ENCODE measurements at regions not wholly inside any gene's neighbourhood (a gene's known extent, or its start where the extent isn't known, plus 50 kb on each side); places are given as distances from the start of the nearest gene placed in this dataset.

DNA sequence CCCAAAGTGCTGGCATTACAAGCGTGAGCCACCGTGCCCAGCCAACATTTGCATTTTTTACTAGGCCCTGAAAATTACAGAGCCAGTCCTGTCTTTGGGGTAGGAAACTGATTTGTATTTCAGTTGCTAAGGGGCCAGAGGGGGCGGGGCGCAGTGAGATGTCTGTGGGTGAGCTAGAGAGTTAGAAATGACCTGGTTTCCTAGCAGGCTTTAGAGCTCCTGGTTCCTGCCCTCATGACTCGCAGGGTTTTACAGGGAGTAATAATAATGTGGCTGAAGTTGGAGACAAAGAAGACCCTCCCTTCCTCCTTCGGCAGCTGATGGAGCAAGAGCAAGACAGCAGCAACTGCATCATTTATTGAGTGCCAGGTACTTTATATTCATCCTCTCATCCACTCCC is 131.5 kb downstream of the TFAP2C start:
- H3K27me3 Mint-ChIP-seq, result peaks cover 6% of the 10 kb centered on the region
- no peaks in the 10 kb centered on the region for H3K9me3 Mint-ChIP-seq
- POLR2A ChIA-PET, result no interaction called here
- Histone ChIP-seq H3K4me1 (ENCODE audit: insufficient read depth, low read length) (no peaks in the 10 kb centered on the region), H3K27ac (ENCODE audit: low read depth in 1 of 2, low read length in 2 of 2) (no peak overlapping the region), H3K27me3 (ENCODE audit: control insufficient read depth in 1 of 2, insufficient read depth in 2 of 2, low read length in 2 of 2) (no peaks in the 10 kb centered on the region), H3K36me3 (ENCODE audit: insufficient read depth, low read length) (no peaks in the 10 kb centered on the region), H3K9me3 (ENCODE audit: control insufficient read depth in 1 of 2, insufficient read depth in 1 of 2, low read length in 2 of 2) (peaks cover 0 to 24% of the 10 kb centered on the region in 2 experiments), H3K4me3 (ENCODE audit: low read length) (no peak overlapping the region)
- CTCF ChIA-PET, result no interaction called here
- DNase-seq, result no peak
- no peaks in the 10 kb centered on the region for H3K36me3 Mint-ChIP-seq (ENCODE audit: low read depth)
- no peak overlapping the region for H3K4me3 Mint-ChIP-seq
- no peak for ATAC-seq (ENCODE audit: poor library complexity)
- TF ChIP-seq, protein P1, sequence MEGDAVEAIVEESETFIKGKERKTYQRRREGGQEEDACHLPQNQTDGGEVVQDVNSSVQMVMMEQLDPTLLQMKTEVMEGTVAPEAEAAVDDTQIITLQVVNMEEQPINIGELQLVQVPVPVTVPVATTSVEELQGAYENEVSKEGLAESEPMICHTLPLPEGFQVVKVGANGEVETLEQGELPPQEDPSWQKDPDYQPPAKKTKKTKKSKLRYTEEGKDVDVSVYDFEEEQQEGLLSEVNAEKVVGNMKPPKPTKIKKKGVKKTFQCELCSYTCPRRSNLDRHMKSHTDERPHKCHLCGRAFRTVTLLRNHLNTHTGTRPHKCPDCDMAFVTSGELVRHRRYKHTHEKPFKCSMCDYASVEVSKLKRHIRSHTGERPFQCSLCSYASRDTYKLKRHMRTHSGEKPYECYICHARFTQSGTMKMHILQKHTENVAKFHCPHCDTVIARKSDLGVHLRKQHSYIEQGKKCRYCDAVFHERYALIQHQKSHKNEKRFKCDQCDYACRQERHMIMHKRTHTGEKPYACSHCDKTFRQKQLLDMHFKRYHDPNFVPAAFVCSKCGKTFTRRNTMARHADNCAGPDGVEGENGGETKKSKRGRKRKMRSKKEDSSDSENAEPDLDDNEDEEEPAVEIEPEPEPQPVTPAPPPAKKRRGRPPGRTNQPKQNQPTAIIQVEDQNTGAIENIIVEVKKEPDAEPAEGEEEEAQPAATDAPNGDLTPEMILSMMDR (IDR thresholded peaks at IDR 0.05), result no peak
- H3K4me1 Mint-ChIP-seq (ENCODE audit: low read depth), result no peaks in the 10 kb centered on the region
- intact Hi-C loops (cut with DNase I, micrococcal nuclease), result no loop called here
- H3K27ac Mint-ChIP-seq, result no peak overlapping the region

DNA sequence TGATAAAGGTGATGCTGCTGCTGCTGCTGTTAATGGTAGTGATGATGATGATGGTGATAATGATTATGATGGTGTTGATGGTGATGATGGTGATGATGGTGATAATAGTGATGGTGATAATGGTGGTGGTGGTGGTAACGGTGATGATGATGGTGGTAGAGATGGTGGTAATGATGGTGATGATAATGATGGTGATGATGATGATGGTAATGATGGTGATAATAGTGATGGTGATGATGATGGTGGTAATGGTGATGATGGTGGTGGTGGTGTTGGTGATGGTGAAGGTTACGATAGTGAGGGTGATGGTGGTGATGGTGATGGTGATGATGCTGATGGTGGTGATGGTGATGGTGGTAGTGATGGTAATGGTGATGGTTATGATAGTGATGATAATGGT is 132.3 kb downstream of the TFAP2C start:
- no peak overlapping the region for H3K27ac Mint-ChIP-seq
- no peaks in the 10 kb centered on the region for H3K36me3 Mint-ChIP-seq (ENCODE audit: low read depth)
- ChIA-PET CTCF (no interaction called here), POLR2A (no interaction called here)
- H3K4me3 Mint-ChIP-seq, result no peak overlapping the region
- H3K9me3 ChIP-seq (ENCODE audit: control insufficient read depth in 1 of 2, insufficient read depth in 1 of 2, low read length in 2 of 2), result peaks cover 0 to 24% of the 10 kb centered on the region in 2 experiments
- H3K4me3 ChIP-seq (ENCODE audit: low read length), result no peak overlapping the region
- H3K4me1 Mint-ChIP-seq (ENCODE audit: low read depth), result no peaks in the 10 kb centered on the region
- H3K36me3 ChIP-seq (ENCODE audit: insufficient read depth, low read length), result no peaks in the 10 kb centered on the region
- ATAC-seq (ENCODE audit: poor library complexity), result no peak
- DNase-seq, result no peak
- peaks cover 6% of the 10 kb centered on the region for H3K27me3 Mint-ChIP-seq
- no peak overlapping the region for H3K27ac ChIP-seq (ENCODE audit: low read depth in 1 of 2, low read length in 2 of 2)
- intact Hi-C loops (cut with DNase I, micrococcal nuclease), result no loop called here
- no peaks in the 10 kb centered on the region for H3K4me1 ChIP-seq (ENCODE audit: insufficient read depth, low read length)
- H3K9me3 Mint-ChIP-seq, result no peaks in the 10 kb centered on the region
- H3K27me3 ChIP-seq (ENCODE audit: control insufficient read depth in 1 of 2, insufficient read depth in 2 of 2, low read length in 2 of 2), result no peaks in the 10 kb centered on the region
- TF ChIP-seq, protein P1 (IDR thresholded peaks at IDR 0.05), result no peak

DNA sequence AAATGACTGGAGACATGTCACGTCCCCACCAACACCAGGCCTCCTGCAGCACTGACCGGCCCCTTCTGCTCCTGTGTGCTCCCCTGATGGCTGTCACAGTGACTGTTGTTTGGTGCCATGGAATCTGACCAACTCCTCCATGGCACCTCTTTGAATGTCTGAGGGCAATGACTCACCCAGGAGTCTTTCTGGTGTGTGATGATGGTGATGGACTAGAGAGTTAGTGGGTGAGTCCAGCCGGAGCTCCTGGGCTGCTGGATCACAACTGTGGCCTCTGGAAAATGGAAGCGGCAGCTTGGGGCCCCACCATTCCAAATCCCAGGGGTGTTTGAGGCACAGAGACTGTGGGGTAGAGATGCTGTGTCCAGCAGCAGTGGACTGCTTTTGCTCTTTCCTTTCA is 133.3 kb downstream of the TFAP2C start:
- TF ChIP-seq, protein P1 (IDR thresholded peaks at IDR 0.05), result no peak
- Histone ChIP-seq H3K36me3 (ENCODE audit: insufficient read depth, low read length) (no peaks in the 10 kb centered on the region), H3K9me3 (ENCODE audit: control insufficient read depth in 1 of 2, insufficient read depth in 1 of 2, low read length in 2 of 2) (peaks cover 0 to 29% of the 10 kb centered on the region in 2 experiments), H3K4me1 (ENCODE audit: insufficient read depth, low read length) (no peaks in the 10 kb centered on the region), H3K27ac (ENCODE audit: low read depth in 1 of 2, low read length in 2 of 2) (no peak overlapping the region), H3K27me3 (ENCODE audit: control insufficient read depth in 1 of 2, insufficient read depth in 2 of 2, low read length in 2 of 2) (no peaks in the 10 kb centered on the region), H3K4me3 (ENCODE audit: low read length) (no peak overlapping the region)
- Mint-ChIP-seq H3K4me3 (no peak overlapping the region), H3K36me3 (ENCODE audit: low read depth) (no peaks in the 10 kb centered on the region), H3K27me3 (peaks cover 6% of the 10 kb centered on the region), H3K9me3 (no peaks in the 10 kb centered on the region), H3K27ac (no peak overlapping the region), H3K4me1 (ENCODE audit: low read depth) (no peaks in the 10 kb centered on the region)
- ChIA-PET POLR2A (no interaction called here), CTCF (no interaction called here)
- no peak for ATAC-seq (ENCODE audit: poor library complexity)
- intact Hi-C loops (cut with DNase I, micrococcal nuclease), result no loop called here
- no peak for DNase-seq

Measured in CD4-positive, alpha-beta T cell (primary cell).